NCI-H1417 treated with DMSO at 0.1 percent for 48 hours (cell line): ENCODE measurements at regions not wholly inside any gene's neighbourhood (a gene's known extent, or its start where the extent isn't known, plus 50 kb on each side); places are given as distances from the start of the nearest gene placed in this dataset.
"Not testable (repeated sequence)": the region's sequence is repeated elsewhere in the genome, so short reads cannot be mapped to it uniquely, and the experiment has no call there.

Experiments
- DNase-seq: peaks from one replicate; lab custom pipeline; 2025; lab: John Stamatoyannopoulos, UW

DNA sequence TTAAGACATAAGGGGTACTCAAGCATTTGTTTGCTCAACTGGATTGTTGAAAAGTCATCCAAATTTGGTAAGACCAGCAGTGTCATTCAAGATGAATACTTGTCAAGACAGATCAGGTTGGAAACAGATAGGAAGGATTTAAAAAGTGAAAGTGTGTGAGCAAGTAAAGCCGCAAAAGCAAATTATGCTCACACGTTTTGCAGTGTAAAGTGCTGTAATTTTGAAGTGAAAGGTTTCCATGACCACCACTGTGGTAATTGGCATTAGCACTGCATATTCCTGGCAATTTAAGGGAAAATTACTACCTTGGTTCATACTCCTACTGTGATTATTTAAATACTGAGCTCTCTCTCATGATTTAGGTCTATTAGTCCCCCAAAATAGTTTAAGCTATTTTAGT lies 704.1 kb upstream of the CCDC179 start:
- peak; percentile 81 for DNase-seq

DNA sequence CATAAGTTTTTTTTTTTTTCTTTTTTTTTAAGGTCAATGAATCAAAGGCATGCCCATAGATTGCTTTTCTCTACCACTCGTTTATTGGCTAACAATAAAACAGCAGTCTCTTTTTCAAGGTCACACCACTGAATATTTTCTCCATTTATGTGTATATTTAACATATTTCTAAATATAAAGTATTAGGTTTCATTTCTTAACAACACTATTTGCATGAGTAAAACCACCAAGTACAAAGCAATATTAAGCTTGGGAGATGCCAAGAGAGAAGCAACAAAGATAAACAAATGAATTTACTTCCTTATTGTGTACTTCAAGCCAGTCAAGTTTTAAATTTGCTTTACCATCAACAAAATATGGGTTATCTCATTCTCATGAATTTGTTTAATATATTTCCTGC lies 708.9 kb upstream of the CCDC179 start:
- no peak for DNase-seq

DNA sequence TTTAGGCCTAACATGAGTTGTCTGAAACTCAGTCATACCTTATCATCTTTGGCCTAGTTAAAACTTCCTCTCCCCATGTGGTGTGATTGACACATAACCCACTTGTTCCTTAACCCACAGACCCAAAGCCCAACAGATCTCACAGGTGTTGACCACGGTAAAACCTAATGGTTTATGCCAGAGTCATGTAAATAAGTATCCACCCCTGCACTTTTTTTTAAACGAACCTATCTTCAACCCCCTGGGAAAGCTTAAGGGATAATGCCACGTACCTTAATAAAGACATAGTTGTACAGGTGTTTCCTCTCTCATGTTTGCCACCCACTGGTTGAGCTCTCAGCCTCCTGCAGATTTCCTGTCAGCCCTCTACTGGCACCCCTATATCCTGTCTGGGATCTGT lies 709.3 kb upstream of the CCDC179 start:
- DNase-seq = no peak

DNA sequence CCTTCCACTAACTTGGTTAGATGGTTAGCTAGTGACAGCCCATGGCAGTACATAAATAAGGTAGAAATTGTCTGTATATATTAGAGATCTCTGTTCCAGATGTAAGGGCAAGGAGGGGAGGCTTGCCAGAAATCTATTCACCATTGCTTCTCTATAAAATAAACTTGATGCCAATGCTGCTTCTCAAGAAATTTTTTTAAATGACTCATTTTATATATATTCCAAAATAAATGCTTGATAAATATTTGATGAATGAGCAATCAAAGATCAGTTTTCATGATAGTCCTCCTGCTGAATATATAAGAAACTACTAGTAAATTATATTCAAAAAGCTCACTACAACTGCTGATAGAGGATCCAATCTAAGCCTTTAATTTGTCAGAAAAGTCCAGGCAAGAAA lies 710.6 kb upstream of the CCDC179 start:
- DNase-seq = no peak

- DNase-seq = no peak
Observed at GRCh38 chr11:23573429-23573828, 713.2 kb upstream of the CCDC179 start.

DNA sequence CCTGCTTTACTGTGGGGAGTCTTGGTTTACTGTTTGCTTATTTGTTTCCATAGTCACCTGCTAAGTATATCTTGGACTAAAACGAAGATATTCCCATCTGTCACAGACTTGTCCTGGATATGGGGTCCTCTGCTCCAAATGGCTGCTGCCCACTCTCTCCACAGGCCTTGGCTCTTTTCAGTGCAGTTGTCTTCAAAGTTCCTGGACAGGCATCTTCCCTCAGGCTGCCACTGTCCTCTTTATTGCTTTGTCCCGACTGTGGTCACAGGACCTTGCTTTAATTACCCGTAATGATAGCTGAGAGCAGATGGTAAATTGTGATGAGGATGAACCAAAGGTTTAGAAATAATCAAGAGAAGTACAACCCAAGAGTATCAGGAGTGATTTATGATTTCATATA lies 713.9 kb upstream of the CCDC179 start:
- DNase-seq = no peak

- DNase-seq = no peak
Observed at GRCh38 chr11:23577296-23577695, 717.0 kb upstream of the CCDC179 start.

- no peak for DNase-seq
Observed at GRCh38 chr11:23585416-23586104, 725.3 kb upstream of the CCDC179 start.

DNA sequence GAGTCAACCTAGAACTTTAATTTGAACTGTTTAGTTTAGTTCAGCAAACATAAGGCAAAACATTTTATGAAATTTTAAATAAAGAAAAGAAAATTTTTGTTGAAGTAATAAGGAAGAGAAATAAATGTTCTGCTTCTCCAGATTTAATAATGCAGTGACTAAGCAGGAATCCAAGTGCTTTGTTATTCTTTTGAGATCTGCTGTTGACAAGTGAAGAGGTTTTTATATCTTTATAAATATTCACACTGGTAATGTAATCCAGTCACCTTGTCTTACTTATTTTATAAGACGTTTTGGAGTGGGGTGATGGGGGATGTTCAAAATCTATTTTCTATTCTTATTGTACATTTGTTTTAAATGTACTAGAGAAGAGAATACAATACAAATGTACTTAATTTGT lies 725.9 kb upstream of the CCDC179 start:
- DNase-seq = no peak

GRCh38 chr11:23590596-23591308 lies 730.5 kb upstream of the CCDC179 start:
- DNase-seq = no peak

DNA sequence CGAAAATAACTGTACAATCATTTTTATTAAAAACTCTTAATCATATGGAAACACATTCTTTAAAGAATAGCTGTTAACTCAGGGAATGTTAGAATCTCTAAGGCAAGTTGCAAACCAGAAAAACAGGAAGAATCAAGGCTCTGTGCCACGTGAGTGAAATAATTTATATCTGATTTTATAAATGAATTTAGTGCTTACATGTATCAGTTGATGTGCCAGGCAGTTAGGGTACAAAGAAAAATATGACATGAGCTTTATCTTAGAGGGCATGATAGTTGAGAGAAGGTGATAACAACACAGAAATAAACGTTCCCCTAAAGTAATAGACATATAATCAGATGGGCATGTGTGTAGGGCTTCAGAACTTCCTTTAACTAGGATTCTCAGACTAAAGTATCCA lies 734.5 kb upstream of the CCDC179 start:
- no peak for DNase-seq

GRCh38 chr11:23604966-23605365 lies 744.7 kb upstream of the CCDC179 start:
- no peak for DNase-seq

DNA sequence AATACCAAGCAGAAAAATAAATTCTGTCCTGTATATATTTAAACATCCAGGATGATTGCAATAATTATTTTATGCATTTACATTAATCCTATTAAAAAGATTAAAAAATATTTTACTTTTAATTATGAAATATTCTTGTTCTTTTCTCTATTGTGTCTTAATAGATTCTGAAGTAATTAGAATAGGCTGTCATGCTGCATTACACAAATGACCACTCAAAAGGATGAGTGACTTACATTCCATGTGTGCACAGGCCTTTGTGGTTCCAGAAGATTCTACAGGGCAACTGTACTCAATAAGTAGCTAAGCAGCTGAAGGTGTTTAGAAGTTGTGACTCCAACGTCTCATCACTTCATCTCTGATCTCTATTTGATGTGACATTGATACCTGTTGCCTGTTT lies 745.9 kb upstream of the CCDC179 start:
- no peak for DNase-seq

- no peak for DNase-seq
Observed at GRCh38 chr11:23611726-23612125, 751.5 kb upstream of the CCDC179 start.

DNA sequence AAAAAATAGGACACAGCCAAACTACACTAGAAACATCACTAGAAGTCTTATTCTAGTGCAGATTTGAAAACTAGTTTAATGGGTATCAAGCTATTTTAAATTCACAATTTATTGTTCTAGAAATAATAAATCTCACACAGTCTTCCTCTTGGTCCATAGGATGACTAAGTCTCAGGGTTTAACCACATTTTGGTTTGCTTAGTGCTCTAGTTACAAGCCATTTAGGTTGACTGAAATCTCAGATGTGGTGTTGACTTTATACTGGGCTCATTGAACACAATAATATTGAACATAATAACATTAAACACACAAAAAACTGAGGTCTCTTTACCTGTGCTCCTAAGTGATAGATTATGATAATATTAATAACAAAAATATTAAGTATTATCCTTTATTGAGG lies 760.3 kb upstream of the CCDC179 start:
- DNase-seq = no peak

DNA sequence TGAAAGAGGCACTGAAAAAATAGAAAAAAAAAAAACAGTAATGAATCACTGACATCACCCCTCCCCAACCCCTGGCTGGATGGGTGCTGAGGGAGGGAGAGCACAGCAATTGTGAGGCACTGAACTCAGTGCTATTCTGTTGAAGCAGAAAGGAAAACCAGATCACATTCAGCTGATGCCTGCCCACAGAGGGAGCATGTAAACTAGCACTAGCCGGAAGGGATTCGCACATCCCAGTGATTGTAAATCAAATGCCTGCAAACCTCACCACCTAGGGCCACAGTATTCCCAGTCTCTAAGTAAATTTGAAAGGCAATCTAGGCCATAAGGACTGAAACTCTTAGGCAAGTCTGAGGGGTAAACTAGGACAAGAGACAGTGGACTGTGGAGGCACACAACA lies 772.0 kb upstream of the CCDC179 start:
- no peak for DNase-seq

DNA sequence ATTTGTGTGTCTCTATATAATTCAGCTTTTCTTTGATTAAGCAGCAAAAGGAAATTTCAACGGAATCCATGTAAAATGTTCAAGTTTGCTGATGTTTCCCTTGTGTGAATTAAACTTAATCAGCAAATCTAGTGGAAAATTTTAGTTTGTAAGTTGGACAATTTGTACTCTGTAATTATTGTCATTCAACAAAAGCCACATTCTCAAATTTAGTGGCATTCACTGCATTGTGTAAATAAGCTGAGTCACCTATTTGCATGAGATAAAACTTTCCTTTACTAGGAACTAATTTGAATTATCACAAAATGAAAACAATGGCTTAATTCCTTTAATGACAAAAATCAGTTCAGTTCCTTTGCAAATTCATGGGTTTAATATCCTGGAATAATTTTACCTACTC lies 784.2 kb upstream of the CCDC179 start:
- DNase-seq = no peak

- not testable (repeated sequence) for DNase-seq
Observed at GRCh38 chr11:23652336-23652735, 792.1 kb upstream of the CCDC179 start.

- DNase-seq = no peak
Observed at GRCh38 chr11:23653071-23653675, 792.9 kb upstream of the CCDC179 start.

DNA sequence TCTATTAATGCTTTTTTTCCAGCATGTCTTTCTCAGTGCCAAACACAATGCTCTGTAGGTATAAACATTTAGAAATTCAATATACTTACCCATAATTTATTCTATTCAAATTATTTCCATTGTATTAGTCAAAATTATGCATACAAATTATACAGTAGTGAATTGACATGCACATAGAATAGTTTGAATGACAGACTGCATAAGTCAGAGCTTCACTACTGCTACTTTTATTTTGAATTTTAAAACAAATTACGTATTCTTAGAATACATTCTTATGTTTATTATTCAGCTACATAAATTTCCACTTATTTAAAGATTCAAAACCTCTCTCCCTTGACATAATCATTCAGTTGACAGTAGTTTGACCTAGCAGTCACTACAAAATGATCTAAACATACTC lies 808.0 kb upstream of the CCDC179 start:
- DNase-seq = no peak

DNA sequence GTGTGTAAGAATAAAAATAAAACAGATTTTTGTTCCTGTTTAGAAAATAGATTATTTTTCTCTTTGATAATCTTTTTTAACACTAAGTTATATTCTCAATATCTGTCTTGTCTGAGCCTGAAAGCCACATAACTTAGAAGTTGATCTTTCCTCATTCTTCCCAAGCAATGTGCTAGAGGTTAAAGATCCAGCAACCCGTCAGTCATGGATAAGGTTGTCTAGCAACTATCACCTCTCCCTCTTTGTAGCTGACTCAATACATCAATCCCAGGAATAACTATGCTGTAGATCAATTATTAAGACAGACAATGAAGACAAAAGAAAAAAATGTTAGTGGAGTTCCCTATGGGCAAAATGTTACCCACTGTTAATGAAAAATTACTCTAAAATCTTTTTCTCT lies 813.1 kb upstream of the CCDC179 start:
- DNase-seq = no peak

GRCh38 chr11:23674866-23675265 lies 814.6 kb upstream of the CCDC179 start:
- no peak for DNase-seq

DNA sequence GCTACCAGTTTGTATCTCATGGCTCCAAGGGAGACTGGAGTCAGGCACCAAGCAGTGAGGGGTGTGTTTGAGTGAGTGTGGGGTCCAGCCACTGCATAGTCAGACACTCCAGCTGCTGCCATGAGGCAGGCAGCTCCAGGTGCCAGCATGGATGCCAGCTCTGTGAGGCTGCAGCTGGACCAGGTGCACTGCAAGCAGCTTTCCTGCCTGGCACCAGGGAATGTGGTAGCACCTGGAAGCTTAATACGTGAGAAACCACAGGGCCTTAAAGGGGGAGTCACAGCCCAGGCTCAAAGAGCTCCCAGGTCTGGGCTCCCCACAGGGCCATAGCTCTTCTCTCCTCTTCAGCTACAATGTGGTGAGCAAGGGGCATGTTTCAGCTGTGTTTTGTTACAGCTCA lies 817.8 kb upstream of the LUZP2 start:
- DNase-seq = no peak

GRCh38 chr11:23679981-23680380 lies 816.9 kb upstream of the LUZP2 start:
- DNase-seq = no peak
